Astrocyte of the hippocampus (primary cell): ENCODE measurements at regions not wholly inside any gene's neighbourhood (a gene's known extent, or its start where the extent isn't known, plus 50 kb on each side); places are given as distances from the start of the nearest gene placed in this dataset.
A peak's percentile ranks its signal among the peaks of the same experiment; 100 is the strongest.

Experiments
- DNase-seq: peaks from one replicate; pipeline ENCODE4 v3.0.0; 2011; ENCODE audit warnings: low read depth, low spot score

GRCh38 chr1:229819091-229819490 is 193.0 kb downstream of the URB2 start:
- no peak for DNase-seq

- no peak for DNase-seq
Observed at GRCh38 chr1:229822026-229822425, 196.0 kb downstream of the URB2 start.

- no peak for DNase-seq
Observed at GRCh38 chr1:229825042-229825441, 199.0 kb downstream of the URB2 start.

GRCh38 chr1:229828461-229828860 is 202.4 kb downstream of the URB2 start:
- DNase-seq, result no peak

GRCh38 chr1:229832695-229833094 is 206.6 kb downstream of the URB2 start:
- DNase-seq, result no peak

- no peak for DNase-seq
Observed at GRCh38 chr1:229834230-229834629, 208.2 kb downstream of the URB2 start.

GRCh38 chr1:229835226-229835625 is 209.2 kb downstream of the URB2 start:
- no peak for DNase-seq

GRCh38 chr1:229836324-229836723 is 210.3 kb downstream of the URB2 start:
- DNase-seq, result no peak

- DNase-seq, result no peak
Observed at GRCh38 chr1:229838204-229838603, 212.2 kb downstream of the URB2 start.

- no peak for DNase-seq
Observed at GRCh38 chr1:229839800-229840199, 213.8 kb downstream of the URB2 start.

GRCh38 chr1:229841230-229841629 is 215.2 kb downstream of the URB2 start:
- no peak for DNase-seq

GRCh38 chr1:229842302-229843255 is 216.5 kb downstream of the URB2 start:
- no peak for DNase-seq

- DNase-seq, result no peak
Observed at GRCh38 chr1:229843627-229844238, 217.7 kb downstream of the URB2 start.

GRCh38 chr1:229844675-229845074 is 218.6 kb downstream of the URB2 start:
- no peak for DNase-seq

- no peak for DNase-seq
Observed at GRCh38 chr1:229845410-229846138, 219.5 kb downstream of the URB2 start.

GRCh38 chr1:229846351-229846750 is 220.3 kb downstream of the URB2 start:
- no peak for DNase-seq

- DNase-seq, result peak; percentile 34
Observed at GRCh38 chr1:229848752-229849677, 218.0 kb upstream of the GALNT2 start.

- no peak for DNase-seq
Observed at GRCh38 chr1:229851511-229851910, 215.5 kb upstream of the GALNT2 start.

GRCh38 chr1:229853751-229854150 is 213.3 kb upstream of the GALNT2 start:
- DNase-seq, result no peak

GRCh38 chr1:229854620-229855019 is 212.4 kb upstream of the GALNT2 start:
- no peak for DNase-seq

- no peak for DNase-seq
Observed at GRCh38 chr1:229856009-229856650, 210.9 kb upstream of the GALNT2 start.
